HCT116 (cell line): ENCODE measurements at regions not wholly inside any gene's neighbourhood (a gene's known extent, or its start where the extent isn't known, plus 50 kb on each side); places are given as distances from the start of the nearest gene placed in this dataset.

Experiments used
- ATAC-seq: fragments of 200-7000 bp; cut with Tn5 transposase; 2 replicates; pipeline ENCODE4 v1.9.1; 2020; ENCODE audit warnings: mild to moderate bottlenecking, moderate library complexity
- BruUV-seq: library from RNA; stranded (reverse); fragments of 400-500 nt; replicated peaks from 2 replicates; lab custom pipeline; 2021; lab: Mats Ljungman, UMichigan
- CTCF ChIA-PET: fragments of 300-600 bp; sonication (Branson Sonifier 250); formaldehyde crosslinking; loops from one replicate; lab custom pipeline; 2021; ENCODE audit warnings: antibody characterized with exemption; lab: Charles Lee
- POLR2A ChIA-PET: fragments of 300-600, 350-600 bp; sonication (Branson Sonifier 250); formaldehyde crosslinking; loops from one replicate; lab custom pipeline; 2021; ENCODE audit warnings: antibody characterized with exemption; lab: Charles Lee
- RAD21 ChIA-PET, 2 experiments: fragments of 300-600 bp; sonication (Branson Sonifier 250); formaldehyde crosslinking; loops; one replicate each; lab custom pipeline; 2023; ENCODE audit warnings: low total read pairs in 2 of 2; ENCODE audit not compliant: uncharacterized antibody in 2 of 2, unreplicated experiment in 2 of 2, low non-redundant PET in 1 of 2; lab: Charles Lee
- DNase-seq: peaks from one replicate; pipeline ENCODE4 v3.0.0-alpha.2; 2010; ENCODE audit warnings: low read depth, low spot score
- H2AFZ ChIP-seq: fragments of 200-600 bp; shearing (Covaris generic), sonication (generic); 2 replicates; pipeline ENCODE4 v1.6.1; 2017; ENCODE audit warnings: low read depth, mixed run types, mixed read lengths, antibody characterized with exemption, low read length; ENCODE audit not compliant: poor library complexity, severe bottlenecking
- H3K27ac ChIP-seq: 2 replicates; pipeline ENCODE4 v1.5.1; 2012; ENCODE audit warnings: low read depth, low read length
- H3K27me3 ChIP-seq: fragments of 200-600 bp; sonication (generic); 2 replicates; pipeline ENCODE4 v1.6.1; 2016; ENCODE audit warnings: mixed run types, low read length, mixed read lengths; ENCODE audit not compliant: insufficient read depth
- H3K36me3 ChIP-seq, 2 experiments: fragments of 200-500 bp in 1 of 2; fragments of 200-600 bp in 1 of 2; sonication (Bioruptor generic) in 1 of 2; sonication (generic) in 1 of 2; 2 replicates each; pipeline versions ENCODE4 v1.5.1 to v1.6.1; 2014 to 2016; ENCODE audit warnings: low read length in 2 of 2, inconsistent platforms in 1 of 2, mixed read lengths in 1 of 2, mixed run types in 1 of 2; ENCODE audit not compliant: insufficient read depth in 2 of 2, control insufficient read depth in 1 of 2
- H3K4me1 ChIP-seq, 2 experiments: fragments of 200-600 bp in 1 of 2; sonication (generic) in 1 of 2; 2 replicates each; pipeline versions ENCODE4 v1.5.1 to v1.6.1; 2012 to 2017; ENCODE audit warnings: low read length in 2 of 2, inconsistent platforms in 1 of 2, mild to moderate bottlenecking in 1 of 2, mixed read lengths in 1 of 2, mixed run types in 1 of 2, moderate library complexity in 1 of 2; ENCODE audit not compliant: insufficient read depth in 2 of 2, control insufficient read depth in 1 of 2
- H3K4me2 ChIP-seq: fragments of 200-600 bp; sonication (generic); 2 replicates; pipeline ENCODE4 v1.6.1; 2017; ENCODE audit warnings: mixed run types, low read length, mixed read lengths
- H3K4me3 ChIP-seq, 2 experiments: fragments of 200-600 bp in 1 of 2; sonication (generic) in 1 of 2; replicated peaks in 1 of 2; 2 replicates each; pipeline ENCODE4 v1.5.1; 2011 to 2016; ENCODE audit warnings: low read length in 2 of 2, control low read depth in 1 of 2, low read depth in 1 of 2, mild to moderate bottlenecking in 1 of 2, mixed read lengths in 1 of 2, mixed run types in 1 of 2
- H3K79me2 ChIP-seq: fragments of 200-600 bp; sonication (generic); 2 replicates; pipeline ENCODE4 v1.6.1; 2017; ENCODE audit warnings: mild to moderate bottlenecking, mixed run types, low read length, moderate library complexity, mixed read lengths; ENCODE audit not compliant: insufficient read depth
- H3K9ac ChIP-seq: fragments of 200-600 bp; sonication (generic); 2 replicates; pipeline ENCODE4 v1.6.1; 2016; ENCODE audit warnings: low read length, mixed read lengths
- H3K9me2 ChIP-seq: fragments of 200-600 bp; sonication (generic), shearing (Covaris generic); 2 replicates; pipeline ENCODE4 v1.6.1; 2017; ENCODE audit warnings: mixed run types, mild to moderate bottlenecking, moderate library complexity; ENCODE audit not compliant: insufficient read depth
- H3K9me3 ChIP-seq, 2 experiments: fragments of 200-500 bp in 1 of 2; fragments of 200-600 bp in 1 of 2; sonication (Bioruptor generic) in 1 of 2; sonication (generic) in 1 of 2; 2 replicates each; pipeline ENCODE4 v1.6.1; 2014 to 2017; ENCODE audit warnings: low read length in 2 of 2, mixed read lengths in 2 of 2, inconsistent platforms in 1 of 2, low read depth in 1 of 2, mild to moderate bottlenecking in 1 of 2, mixed run types in 1 of 2, moderate library complexity in 1 of 2; ENCODE audit not compliant: control insufficient read depth in 1 of 2, insufficient read depth in 1 of 2
- H4K20me1 ChIP-seq: fragments of 200-600 bp; sonication (generic), shearing (Covaris generic); 2 replicates; pipeline ENCODE4 v1.6.1; 2017; ENCODE audit warnings: mixed run types, mild to moderate bottlenecking, moderate library complexity; ENCODE audit not compliant: insufficient read depth
- CBX3 ChIP-seq: IDR thresholded peaks from 2 replicates; pipeline ENCODE4 v1.6.1; 2012; ENCODE audit warnings: low read depth
- CEBPB ChIP-seq: IDR thresholded peaks from 2 replicates; pipeline ENCODE4 v1.6.1; 2012; ENCODE audit warnings: low read depth
- EGR1 ChIP-seq: IDR thresholded peaks from 2 replicates; pipeline ENCODE4 v1.6.1; 2012; ENCODE audit warnings: low read depth
- ELF1 ChIP-seq: IDR thresholded peaks from 2 replicates; pipeline ENCODE4 v1.6.1; 2012; ENCODE audit warnings: low read depth, borderline replicate concordance
- EZH2 ChIP-seq: fragments of 200-600 bp; sonication (generic); IDR thresholded peaks from 2 replicates; pipeline ENCODE4 v1.6.1; 2017; ENCODE audit warnings: antibody characterized with exemption, mixed run types
- EZH2phosphoT487 ChIP-seq: fragments of 200-600 bp; IDR thresholded peaks from 2 replicates; pipeline ENCODE4 v1.6.1; 2018; ENCODE audit warnings: antibody characterized with exemption, borderline replicate concordance
- FOSL1 ChIP-seq: IDR thresholded peaks from 2 replicates; pipeline ENCODE4 v1.6.1; 2012; ENCODE audit warnings: low read depth
- JUND ChIP-seq: IDR thresholded peaks from 2 replicates; pipeline ENCODE4 v1.6.1; 2012
- MAX ChIP-seq: IDR thresholded peaks from 2 replicates; pipeline ENCODE4 v1.6.1; 2012
- POLR2A ChIP-seq: IDR thresholded peaks from 2 replicates; pipeline ENCODE4 v1.7.0; 2011; ENCODE audit warnings: borderline replicate concordance; ENCODE audit not compliant: insufficient read depth, insufficient read length; ENCODE audit errors: extremely low read depth
- RAD21 ChIP-seq: IDR thresholded peaks from 2 replicates; pipeline ENCODE4 v1.6.1; 2012; ENCODE audit warnings: low read depth, mild to moderate bottlenecking
- SIN3A ChIP-seq: IDR thresholded peaks from 2 replicates; pipeline ENCODE4 v1.6.1; 2012; ENCODE audit warnings: low read depth
- SP1 ChIP-seq: IDR thresholded peaks from 2 replicates; pipeline ENCODE4 v1.6.1; 2012; ENCODE audit warnings: low read depth
- SRF ChIP-seq: IDR thresholded peaks from 2 replicates; pipeline ENCODE4 v1.6.1; 2012; ENCODE audit warnings: low read depth
- TCF7L2 ChIP-seq: IDR thresholded peaks from 2 replicates; pipeline ENCODE4 v1.7.0; 2011; ENCODE audit warnings: borderline replicate concordance, inconsistent platforms; ENCODE audit not compliant: insufficient read depth, insufficient read length; ENCODE audit errors: extremely low read depth
- YY1 ChIP-seq: IDR thresholded peaks from 2 replicates; pipeline ENCODE4 v1.6.1; 2011; ENCODE audit warnings: low read length, low read depth, moderate library complexity, mild to moderate bottlenecking; ENCODE audit not compliant: insufficient replicate concordance; ENCODE audit errors: extremely low read depth
- ZFX ChIP-seq: fragments of 450-650 bp; IDR thresholded peaks from 2 replicates; pipeline ENCODE4 v1.6.1; 2017
- ZNF274 ChIP-seq: fragments of 200-500 bp; sonication (Bioruptor generic); IDR thresholded peaks from 2 replicates; pipeline ENCODE4 v1.6.1; 2014; ENCODE audit warnings: mild to moderate bottlenecking, low read depth, low read length, inconsistent platforms
- intact Hi-C: fragments of 100-400 bp; cut with micrococcal nuclease; formaldehyde crosslinking; loops from 2 replicates; pipeline ENCODE4 v1.10.0; 2022
- TF ChIP-seq, protein P1 (sequence below): IDR thresholded peaks from 2 replicates; pipeline ENCODE4 v1.6.1; 2012; ENCODE audit warnings: low read depth

- BruUV-seq, result no TSS peak
- CTCF ChIA-PET, result interaction anchor here (0.8 to 2.9 kb wide), 3 partner anchors 313 to 382 kb away, joined by 3 to 25 read pairs (median 3); no protein-coding TSS in a partner anchor
- DNase-seq, result no peak
- Histone ChIP-seq H3K4me2 (no peak overlapping the region), H3K4me1 (peaks cover 0 to 3% of the 10 kb centered on the region in 2 experiments; a peak in 2 of 4 replicates), H3K79me2 (no peaks in the 10 kb centered on the region), H3K36me3 (no peaks in the 10 kb centered on the region), H3K27me3 (peaks cover 47% of the 10 kb centered on the region), H3K9me3 (no peaks in the 10 kb centered on the region), H4K20me1 (no peaks in the 10 kb centered on the region), H2AFZ (no peak overlapping the region), H3K27ac (no peak overlapping the region), H3K9me2 (no peaks in the 10 kb centered on the region), H3K4me3 (no peak overlapping the region), H3K9ac (no peak overlapping the region)
- TF ChIP-seq JUND, result no peak
- TF ChIP-seq SRF, result no peak
- TF ChIP-seq EGR1, result no peak
- no peak for TF ChIP-seq ZNF274
- TF ChIP-seq FOSL1, result no peak
- TF ChIP-seq, protein P1, sequence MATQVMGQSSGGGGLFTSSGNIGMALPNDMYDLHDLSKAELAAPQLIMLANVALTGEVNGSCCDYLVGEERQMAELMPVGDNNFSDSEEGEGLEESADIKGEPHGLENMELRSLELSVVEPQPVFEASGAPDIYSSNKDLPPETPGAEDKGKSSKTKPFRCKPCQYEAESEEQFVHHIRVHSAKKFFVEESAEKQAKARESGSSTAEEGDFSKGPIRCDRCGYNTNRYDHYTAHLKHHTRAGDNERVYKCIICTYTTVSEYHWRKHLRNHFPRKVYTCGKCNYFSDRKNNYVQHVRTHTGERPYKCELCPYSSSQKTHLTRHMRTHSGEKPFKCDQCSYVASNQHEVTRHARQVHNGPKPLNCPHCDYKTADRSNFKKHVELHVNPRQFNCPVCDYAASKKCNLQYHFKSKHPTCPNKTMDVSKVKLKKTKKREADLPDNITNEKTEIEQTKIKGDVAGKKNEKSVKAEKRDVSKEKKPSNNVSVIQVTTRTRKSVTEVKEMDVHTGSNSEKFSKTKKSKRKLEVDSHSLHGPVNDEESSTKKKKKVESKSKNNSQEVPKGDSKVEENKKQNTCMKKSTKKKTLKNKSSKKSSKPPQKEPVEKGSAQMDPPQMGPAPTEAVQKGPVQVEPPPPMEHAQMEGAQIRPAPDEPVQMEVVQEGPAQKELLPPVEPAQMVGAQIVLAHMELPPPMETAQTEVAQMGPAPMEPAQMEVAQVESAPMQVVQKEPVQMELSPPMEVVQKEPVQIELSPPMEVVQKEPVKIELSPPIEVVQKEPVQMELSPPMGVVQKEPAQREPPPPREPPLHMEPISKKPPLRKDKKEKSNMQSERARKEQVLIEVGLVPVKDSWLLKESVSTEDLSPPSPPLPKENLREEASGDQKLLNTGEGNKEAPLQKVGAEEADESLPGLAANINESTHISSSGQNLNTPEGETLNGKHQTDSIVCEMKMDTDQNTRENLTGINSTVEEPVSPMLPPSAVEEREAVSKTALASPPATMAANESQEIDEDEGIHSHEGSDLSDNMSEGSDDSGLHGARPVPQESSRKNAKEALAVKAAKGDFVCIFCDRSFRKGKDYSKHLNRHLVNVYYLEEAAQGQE, result no peak
- TF ChIP-seq MAX, result no peak
- TF ChIP-seq YY1, result no peak
- no peak for TF ChIP-seq CEBPB
- no peak for TF ChIP-seq EZH2
- TF ChIP-seq SP1, result no peak
- no peak for TF ChIP-seq POLR2A
- no peak for TF ChIP-seq EZH2phosphoT487
- TF ChIP-seq RAD21, result no peak
- no peak for TF ChIP-seq SIN3A
- no peak for TF ChIP-seq ELF1
- no peak for TF ChIP-seq CBX3
- no peak for TF ChIP-seq TCF7L2
- no peak for TF ChIP-seq ZFX
- 0 out of 2 replicates have a peak, but pooled peaks have one; percentile 23 for ATAC-seq
- intact Hi-C loops, result loop anchor here (5.0 kb wide), 2 partner anchors 58 to 1158 kb away; partner anchors contain the start of gene FAM53B
- RAD21 ChIA-PET, result no interaction called here
- POLR2A ChIA-PET, result no interaction called here
Observed at GRCh38 chr10:123584419-123584775, 81.8 kb upstream of the GPR26 start.
